ENCODE measurements at regions not wholly inside any gene's neighbourhood (a gene's known extent, or its start where the extent isn't known, plus 50 kb on each side); places are given as distances from the start of the nearest gene placed in this dataset.
A peak's percentile ranks its signal among the peaks of the same experiment; 100 is the strongest.
"Not testable (repeated sequence)": the region's sequence is repeated elsewhere in the genome, so short reads cannot be mapped to it uniquely, and the experiment has no call there.

DNA sequence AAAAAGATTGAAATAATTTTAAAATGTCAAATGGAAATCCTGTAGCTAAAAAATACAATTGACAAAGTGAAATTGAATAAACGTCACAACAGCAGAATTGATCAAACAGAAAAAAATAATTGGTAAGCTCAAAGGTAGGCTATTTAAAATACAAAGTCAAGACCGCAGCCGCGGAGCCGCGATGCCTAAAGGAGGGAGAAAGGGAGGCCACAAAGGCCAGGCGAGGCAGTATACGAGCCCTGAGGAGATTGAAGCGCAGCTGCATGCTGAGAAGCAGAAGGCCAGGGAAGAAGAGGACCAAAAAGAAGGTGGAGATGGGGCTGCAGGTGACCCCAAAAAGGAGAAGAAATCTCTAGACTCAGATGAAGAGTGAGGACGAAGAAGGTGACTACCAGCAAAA is 1068.5 kb upstream of the COX7C start:
- H3K36me3 ChIP-seq (ENCODE audit: control insufficient read depth, insufficient read depth, low read length): no peaks in the 10 kb centered on the region
- H3K56ac ChIP-seq (ENCODE audit: low read length): no peak overlapping the region
- no peaks in the 10 kb centered on the region for H3K4me1 ChIP-seq (ENCODE audit: control insufficient read depth, low read depth, low read length)
- no peak overlapping the region for H3K27ac ChIP-seq (ENCODE audit: low read depth, low read length)
- H4K8ac ChIP-seq (ENCODE audit: low read depth, low read length): no peak overlapping the region
- no peak overlapping the region for H4K5ac ChIP-seq (ENCODE audit: low read length)
- no CpG with 5 or more reads among the region's 10 CpGs for WGBS (ENCODE audit: extremely low coverage, insufficient coverage, low lambda C conversion rate)
- no peak overlapping the region for H2BK15ac ChIP-seq (replicated peaks; ENCODE audit: low read depth)
- no peak overlapping the region for H3K4me3 ChIP-seq (ENCODE audit: low read length)
- no peak overlapping the region for H2BK5ac ChIP-seq (ENCODE audit: low read length)
- H3K79me1 ChIP-seq (ENCODE audit: low read length): no peaks in the 10 kb centered on the region
- H2BK120ac ChIP-seq (ENCODE audit: low read depth, low read length): no peak overlapping the region
- no peak overlapping the region for H2AK5ac ChIP-seq (ENCODE audit: low read length)
- no peak for DNase-seq
- H3K4ac ChIP-seq (ENCODE audit: low read depth, low read length): no peak overlapping the region
- no peaks in the 10 kb centered on the region for H3K27me3 ChIP-seq (ENCODE audit: insufficient read depth, low read length, poor library complexity)
- H3K79me2 ChIP-seq (ENCODE audit: control insufficient read depth, insufficient read depth, low read length): no peaks in the 10 kb centered on the region
- H3K23ac ChIP-seq (ENCODE audit: low read length): no peak overlapping the region
- no peak overlapping the region for H3K4me2 ChIP-seq (ENCODE audit: low read length)
- H3K18ac ChIP-seq (ENCODE audit: low read length): no peak overlapping the region
- no peak overlapping the region for H3K9ac ChIP-seq (ENCODE audit: low read length)

GRCh38 chr5:85549836-85550599 is 1067.7 kb upstream of the COX7C start:
- DNase-seq: no peak
- Histone ChIP-seq H3K36me3 (ENCODE audit: control insufficient read depth, insufficient read depth, low read length) (no peaks in the 10 kb centered on the region), H3K4me2 (ENCODE audit: low read length) (no peak overlapping the region), H2BK120ac (ENCODE audit: low read depth, low read length) (no peak overlapping the region), H4K8ac (ENCODE audit: low read depth, low read length) (no peak overlapping the region), H3K9ac (ENCODE audit: low read length) (no peak overlapping the region), H2BK5ac (ENCODE audit: low read length) (no peak overlapping the region), H3K4me3 (ENCODE audit: low read length) (no peak overlapping the region), H2BK15ac (replicated peaks; ENCODE audit: low read depth) (no peak overlapping the region), H3K18ac (ENCODE audit: low read length) (no peak overlapping the region), H2AK5ac (ENCODE audit: low read length) (no peak overlapping the region), H3K23ac (ENCODE audit: low read length) (no peak overlapping the region), H3K56ac (ENCODE audit: low read length) (no peak overlapping the region), H3K79me2 (ENCODE audit: control insufficient read depth, insufficient read depth, low read length) (no peaks in the 10 kb centered on the region), H3K27me3 (ENCODE audit: insufficient read depth, low read length, poor library complexity) (no peaks in the 10 kb centered on the region), H3K4ac (ENCODE audit: low read depth, low read length) (no peak overlapping the region), H3K79me1 (ENCODE audit: low read length) (no peaks in the 10 kb centered on the region), H3K27ac (ENCODE audit: low read depth, low read length) (no peak overlapping the region), H3K4me1 (ENCODE audit: control insufficient read depth, low read depth, low read length) (no peaks in the 10 kb centered on the region), H4K5ac (ENCODE audit: low read length) (no peak overlapping the region)
- WGBS (ENCODE audit: extremely low coverage, insufficient coverage, low lambda C conversion rate): no CpG with 5 or more reads among the region's 24 CpGs

GRCh38 chr5:85556464-85556863 is 1061.3 kb upstream of the COX7C start:
- H3K9ac ChIP-seq (ENCODE audit: low read length): no peak overlapping the region
- DNase-seq: no peak

DNA sequence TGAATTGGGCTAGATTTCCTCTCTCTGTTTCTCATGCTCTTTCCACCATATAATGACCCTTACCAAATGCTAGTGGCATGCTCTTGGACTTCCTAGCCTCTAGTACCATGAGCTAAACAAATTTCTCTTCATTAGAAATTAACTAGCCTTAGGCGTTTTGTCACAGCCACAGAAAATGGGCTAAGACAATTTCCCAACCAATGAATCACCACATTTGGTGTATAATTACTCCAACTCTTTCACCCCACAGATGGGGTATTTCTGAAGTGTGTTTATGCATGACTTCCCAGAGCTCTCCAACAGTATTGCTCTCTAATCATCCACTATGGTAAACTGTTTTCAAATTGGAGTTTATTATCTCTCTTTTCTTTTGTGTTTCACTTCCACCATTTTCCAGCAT is 1041.1 kb upstream of the COX7C start:
- Histone ChIP-seq H3K4me2 (ENCODE audit: low read length) (no peak overlapping the region), H2BK15ac (replicated peaks; ENCODE audit: low read depth) (no peak overlapping the region), H2BK120ac (ENCODE audit: low read depth, low read length) (no peak overlapping the region), H3K79me1 (ENCODE audit: low read length) (no peaks in the 10 kb centered on the region), H3K4ac (ENCODE audit: low read depth, low read length) (no peak overlapping the region), H2AK5ac (ENCODE audit: low read length) (no peak overlapping the region), H3K4me1 (ENCODE audit: control insufficient read depth, low read depth, low read length) (no peaks in the 10 kb centered on the region), H3K36me3 (ENCODE audit: control insufficient read depth, insufficient read depth, low read length) (no peaks in the 10 kb centered on the region), H4K8ac (ENCODE audit: low read depth, low read length) (no peak overlapping the region), H2BK5ac (ENCODE audit: low read length) (no peak overlapping the region), H3K27ac (ENCODE audit: low read depth, low read length) (no peak overlapping the region), H3K79me2 (ENCODE audit: control insufficient read depth, insufficient read depth, low read length) (no peaks in the 10 kb centered on the region), H3K56ac (ENCODE audit: low read length) (no peak overlapping the region), H3K18ac (ENCODE audit: low read length) (no peak overlapping the region), H3K27me3 (ENCODE audit: insufficient read depth, low read length, poor library complexity) (no peaks in the 10 kb centered on the region), H3K4me3 (ENCODE audit: low read length) (no peak overlapping the region), H3K9ac (ENCODE audit: low read length) (no peak overlapping the region), H3K23ac (ENCODE audit: low read length) (no peak overlapping the region), H4K5ac (ENCODE audit: low read length) (no peak overlapping the region)
- WGBS (ENCODE audit: extremely low coverage, insufficient coverage, low lambda C conversion rate): no CpG with 5 or more reads among the region's 1 CpG
- DNase-seq: no peak

More at GRCh38 chr5:85556464-85556863, 1061.3 kb upstream of the COX7C start:
- Histone ChIP-seq H3K27me3 (ENCODE audit: insufficient read depth, low read length, poor library complexity) (no peaks in the 10 kb centered on the region), H4K5ac (ENCODE audit: low read length) (no peak overlapping the region), H2AK5ac (ENCODE audit: low read length) (no peak overlapping the region), H3K79me2 (ENCODE audit: control insufficient read depth, insufficient read depth, low read length) (no peaks in the 10 kb centered on the region), H3K4me1 (ENCODE audit: control insufficient read depth, low read depth, low read length) (no peaks in the 10 kb centered on the region), H3K18ac (ENCODE audit: low read length) (no peak overlapping the region), H2BK5ac (ENCODE audit: low read length) (no peak overlapping the region), H3K36me3 (ENCODE audit: control insufficient read depth, insufficient read depth, low read length) (no peaks in the 10 kb centered on the region), H3K4me2 (ENCODE audit: low read length) (no peak overlapping the region), H3K56ac (ENCODE audit: low read length) (no peak overlapping the region), H2BK120ac (ENCODE audit: low read depth, low read length) (no peak overlapping the region), H3K23ac (ENCODE audit: low read length) (no peak overlapping the region), H3K79me1 (ENCODE audit: low read length) (no peaks in the 10 kb centered on the region), H3K4ac (ENCODE audit: low read depth, low read length) (no peak overlapping the region), H3K4me3 (ENCODE audit: low read length) (no peak overlapping the region), H3K27ac (ENCODE audit: low read depth, low read length) (no peak overlapping the region), H2BK15ac (replicated peaks; ENCODE audit: low read depth) (no peak overlapping the region), H4K8ac (ENCODE audit: low read depth, low read length) (no peak overlapping the region)
- WGBS (ENCODE audit: extremely low coverage, insufficient coverage, low lambda C conversion rate): no CpG with 5 or more reads among the region's 3 CpGs

DNA sequence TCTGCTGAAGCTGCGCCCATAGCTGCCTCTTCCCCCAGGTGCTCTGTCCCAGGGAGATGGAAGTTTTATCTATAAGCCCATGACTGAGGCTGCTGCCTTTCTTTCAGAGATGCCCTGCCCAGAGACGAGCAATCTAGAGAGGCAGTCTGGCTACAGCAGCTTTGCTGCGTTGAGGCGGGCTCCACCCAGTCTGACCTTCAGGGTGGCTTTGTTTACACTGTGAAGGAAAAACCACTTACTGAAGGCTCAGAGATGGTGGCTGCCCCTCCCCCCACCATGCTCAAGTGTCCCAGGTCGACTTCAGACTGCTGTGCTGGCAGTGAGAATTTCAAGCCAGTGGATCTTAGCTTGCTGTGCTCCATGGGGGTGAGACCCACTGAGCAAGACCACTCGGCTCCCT is 1029.9 kb upstream of the COX7C start:
- DNase-seq: peak; percentile 34
- H3K9ac ChIP-seq (ENCODE audit: low read length); H4K8ac ChIP-seq (ENCODE audit: low read depth, low read length); H3K4me2 ChIP-seq (ENCODE audit: low read length); H3K56ac ChIP-seq (ENCODE audit: low read length); H3K23ac ChIP-seq (ENCODE audit: low read length); H2BK15ac ChIP-seq (replicated peaks; ENCODE audit: low read depth); H3K79me1 ChIP-seq (ENCODE audit: low read length); H3K36me3 ChIP-seq (ENCODE audit: control insufficient read depth, insufficient read depth, low read length); H3K27me3 ChIP-seq (ENCODE audit: insufficient read depth, low read length, poor library complexity); H2BK5ac ChIP-seq (ENCODE audit: low read length); H2BK120ac ChIP-seq (ENCODE audit: low read depth, low read length); H2AK5ac ChIP-seq (ENCODE audit: low read length); H3K79me2 ChIP-seq (ENCODE audit: control insufficient read depth, insufficient read depth, low read length); H4K5ac ChIP-seq (ENCODE audit: low read length); H3K18ac ChIP-seq (ENCODE audit: low read length); H3K4me1 ChIP-seq (ENCODE audit: control insufficient read depth, low read depth, low read length); H3K27ac ChIP-seq (ENCODE audit: low read depth, low read length); H3K4ac ChIP-seq (ENCODE audit: low read depth, low read length); H3K4me3 ChIP-seq (ENCODE audit: low read length): not testable (repeated sequence)
- WGBS (ENCODE audit: extremely low coverage, insufficient coverage, low lambda C conversion rate): no CpG with 5 or more reads among the region's 6 CpGs

- not testable (repeated sequence) for H3K4ac ChIP-seq (ENCODE audit: low read depth, low read length); H3K4me3 ChIP-seq (ENCODE audit: low read length); H3K9ac ChIP-seq (ENCODE audit: low read length); H4K5ac ChIP-seq (ENCODE audit: low read length); H3K79me2 ChIP-seq (ENCODE audit: control insufficient read depth, insufficient read depth, low read length); H3K27me3 ChIP-seq (ENCODE audit: insufficient read depth, low read length, poor library complexity); H3K4me2 ChIP-seq (ENCODE audit: low read length); H2BK5ac ChIP-seq (ENCODE audit: low read length); H3K23ac ChIP-seq (ENCODE audit: low read length); H3K79me1 ChIP-seq (ENCODE audit: low read length); H3K18ac ChIP-seq (ENCODE audit: low read length); DNase-seq; H3K4me1 ChIP-seq (ENCODE audit: control insufficient read depth, low read depth, low read length); H3K36me3 ChIP-seq (ENCODE audit: control insufficient read depth, insufficient read depth, low read length); H3K27ac ChIP-seq (ENCODE audit: low read depth, low read length); H4K8ac ChIP-seq (ENCODE audit: low read depth, low read length); H3K56ac ChIP-seq (ENCODE audit: low read length); H2BK15ac ChIP-seq (replicated peaks; ENCODE audit: low read depth); H2BK120ac ChIP-seq (ENCODE audit: low read depth, low read length); H2AK5ac ChIP-seq (ENCODE audit: low read length)
- no CpG with 5 or more reads among the region's 3 CpGs for WGBS (ENCODE audit: extremely low coverage, insufficient coverage, low lambda C conversion rate)
Measured at GRCh38 chr5:85588268-85588667, 1029.5 kb upstream of the COX7C start.
